KBM-7 (cell line): ENCODE measurements at regions not wholly inside any gene's neighbourhood (a gene's known extent, or its start where the extent isn't known, plus 50 kb on each side); places are given as distances from the start of the nearest gene placed in this dataset.

ENCODE experiments used
- DNase-seq: peaks from one replicate; pipeline ENCODE4 v3.0.0-alpha.2; 2015
- in situ Hi-C: fragments of 300-500 bp; cut with MboI; formaldehyde crosslinking; loops from 2 replicates; pipeline ENCODE4 v1.14.3; 2020; ENCODE audit warnings: low sequenced_read_pairs, low pct_unique_long_range_greater_than_20kb, mixed read lengths

DNA sequence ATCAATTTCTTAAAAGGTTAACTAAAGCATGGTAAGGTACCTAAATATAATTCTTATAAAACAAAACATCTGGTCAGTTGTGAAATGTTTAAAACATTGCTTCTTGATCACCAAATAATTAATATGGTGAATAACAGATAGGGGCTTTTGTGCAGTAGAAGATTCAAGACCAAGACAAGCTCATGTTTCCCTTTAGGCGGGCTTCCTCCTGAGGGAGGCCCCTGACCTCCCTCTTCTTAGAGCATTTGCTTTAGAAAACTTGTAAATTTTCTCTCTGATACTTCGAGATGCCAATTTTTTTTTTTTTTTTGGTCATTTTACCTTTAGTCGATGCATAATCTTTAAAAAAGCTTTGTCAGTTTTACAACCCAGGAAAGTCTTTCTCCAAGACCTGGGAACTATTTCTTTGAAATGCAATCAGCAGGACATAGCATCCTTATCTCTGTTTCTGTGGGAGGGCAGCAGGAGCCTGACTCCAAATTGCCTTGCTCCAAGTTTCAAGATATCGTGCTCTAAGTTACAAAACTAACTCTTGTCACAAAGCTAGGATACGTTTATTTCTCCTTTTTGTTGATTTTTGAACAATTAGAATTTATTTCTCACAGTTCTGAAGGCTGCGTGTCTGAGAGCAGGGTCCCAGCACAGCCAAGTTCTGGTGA is 66.6 kb upstream of the BICD1 start:
- in situ Hi-C loops = no loop called here
- no peak for DNase-seq

DNA sequence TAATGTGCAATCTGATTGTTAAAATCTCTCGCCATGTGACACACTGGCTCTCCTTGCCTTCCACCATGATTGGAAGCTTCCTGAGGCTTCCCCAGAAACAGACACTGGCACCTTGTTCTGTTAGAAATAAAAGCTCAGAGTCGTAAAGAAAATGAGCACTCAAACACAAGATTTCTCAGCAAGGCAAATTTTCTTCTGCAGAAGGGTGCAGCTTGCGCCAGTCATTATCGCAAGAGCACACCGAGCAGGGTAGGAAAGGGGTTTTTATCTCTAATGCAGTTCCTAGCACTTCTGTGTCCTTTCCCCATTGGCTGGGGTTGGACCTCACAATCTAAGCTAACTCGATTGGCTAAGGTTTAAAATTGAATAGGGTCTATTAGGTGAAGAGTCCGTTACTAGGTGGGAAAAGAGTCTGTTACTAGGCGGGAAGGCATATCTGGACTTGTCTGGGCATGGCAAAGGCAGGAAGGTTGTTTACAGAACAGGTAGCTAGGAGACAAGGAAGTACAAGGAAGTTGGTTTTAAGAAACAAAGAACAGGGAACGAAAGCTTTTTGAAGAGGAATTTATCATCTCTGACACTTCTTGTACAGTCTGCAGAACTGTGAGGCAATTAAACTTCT is 62.6 kb upstream of the BICD1 start:
- in situ Hi-C loops = no loop called here

DNA sequence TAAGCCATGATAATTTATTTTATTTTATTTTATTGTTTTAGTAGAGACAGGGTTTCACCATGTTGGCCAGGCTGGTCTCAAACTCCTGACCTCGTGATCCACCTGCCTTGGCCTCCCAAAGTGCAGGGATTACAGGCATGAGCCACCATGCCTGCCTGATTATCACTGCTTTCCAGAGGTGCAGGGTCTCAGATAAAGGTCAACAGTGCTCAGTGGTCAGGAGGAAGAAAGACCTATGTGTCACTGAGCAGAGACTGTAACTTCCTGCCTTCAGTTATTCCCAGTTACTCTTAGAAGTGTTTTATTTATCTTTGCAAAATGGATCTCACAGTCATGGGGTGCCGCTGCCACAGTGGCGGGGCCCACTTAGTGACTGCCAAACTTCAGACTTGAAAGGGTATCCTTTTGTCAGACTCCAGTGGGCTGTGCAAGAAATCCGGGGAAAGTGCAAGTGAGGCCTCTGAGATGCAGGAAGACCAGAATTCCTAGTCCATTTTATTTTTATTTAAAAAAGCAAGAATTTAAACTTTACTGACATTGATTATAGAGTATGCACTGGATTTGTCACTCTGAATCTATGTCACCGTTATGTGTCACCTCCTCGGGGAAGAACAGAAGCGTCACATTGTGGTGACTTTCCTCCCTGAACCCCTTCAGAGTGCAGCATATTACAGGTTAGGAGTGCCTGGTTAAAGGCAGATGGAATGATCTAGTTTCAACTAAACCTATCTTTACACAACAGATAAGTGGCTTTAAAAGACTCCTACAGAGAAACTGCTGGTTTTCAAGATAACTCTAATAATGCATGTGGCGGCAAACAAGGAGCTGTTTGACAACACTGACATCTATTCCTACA is 59.1 kb upstream of the BICD1 start:
- DNase-seq = no peak
- in situ Hi-C loops = no loop called here

More for the DNA sequence above, 62.6 kb upstream of the BICD1 start:
- DNase-seq = peak; percentile 64

DNA sequence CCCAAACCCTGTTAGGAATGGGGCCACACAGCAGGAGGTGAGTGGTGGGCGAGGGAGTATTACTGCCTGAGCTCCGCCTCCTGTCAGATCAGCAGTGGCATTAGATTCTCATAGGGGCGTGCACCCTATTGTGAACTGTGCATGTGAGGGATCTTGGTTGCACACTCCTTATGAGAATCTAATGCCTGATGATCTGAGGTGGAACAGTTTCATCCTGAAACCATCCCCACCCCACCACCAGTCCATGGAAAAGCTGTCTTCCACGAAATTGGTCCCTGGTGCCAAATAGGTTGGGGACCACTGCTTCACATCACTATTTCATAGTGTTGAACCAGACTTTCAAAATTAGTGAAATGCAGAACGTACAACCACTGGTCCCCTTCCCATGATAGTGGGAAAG is 57.9 kb upstream of the BICD1 start:
- in situ Hi-C loops = no loop called here
- DNase-seq = no peak

DNA sequence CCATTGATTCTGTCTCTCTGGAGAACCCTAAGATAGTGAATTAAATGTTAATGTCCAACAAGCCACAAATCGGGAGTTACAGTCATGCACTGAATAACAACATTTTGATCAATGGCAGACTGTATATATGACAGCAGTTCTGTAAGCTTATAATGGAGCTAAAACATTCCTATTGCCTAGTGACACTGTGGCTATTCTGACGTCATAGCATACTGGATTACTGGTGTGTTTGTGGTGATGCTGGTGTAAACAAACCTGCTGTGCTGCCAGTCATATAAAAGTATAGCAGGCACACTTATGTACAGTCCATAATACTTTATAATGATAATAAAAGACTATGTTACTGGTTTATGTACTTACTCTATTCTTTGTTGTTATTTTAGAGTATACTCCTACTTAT is 56.7 kb upstream of the BICD1 start:
- in situ Hi-C loops = no loop called here
- DNase-seq = no peak

- DNase-seq = peak; percentile 61
Observed at GRCh38 chr12:32051511-32052211, 55.0 kb upstream of the BICD1 start.

GRCh38 chr12:32052212-32052713 is 54.4 kb upstream of the BICD1 start:
- no peak for DNase-seq
- in situ Hi-C loops = no loop called here

More at GRCh38 chr12:32051511-32052211, 55.0 kb upstream of the BICD1 start:
- in situ Hi-C loops = no loop called here

- in situ Hi-C loops = no loop called here
- DNase-seq = no peak
Observed at GRCh38 chr12:32053881-32054624, 52.6 kb upstream of the BICD1 start.
